ENCODE measurements at regions not wholly inside any gene's neighbourhood (a gene's known extent, or its start where the extent isn't known, plus 50 kb on each side); places are given as distances from the start of the nearest gene placed in this dataset.

DNA sequence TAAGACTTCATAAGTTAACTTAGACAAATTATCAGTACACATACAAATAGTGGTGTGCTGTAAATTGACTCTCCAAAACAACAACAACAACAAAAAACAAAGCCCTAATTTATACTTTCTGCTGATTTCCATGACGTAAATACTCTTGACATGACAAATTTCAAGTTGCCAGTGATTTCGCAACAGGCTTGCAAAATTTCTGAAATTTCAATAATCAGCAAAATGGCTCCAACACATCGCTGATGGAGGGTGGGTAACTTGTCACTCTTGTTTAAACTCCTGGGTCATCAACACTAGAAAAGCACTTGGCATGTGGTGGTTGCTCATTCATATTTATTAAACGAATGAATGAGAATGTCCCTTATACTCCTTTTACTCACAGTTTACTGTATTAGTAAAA is 205.2 kb upstream of the SATB1 start:
- DNase-seq (ENCODE audit: low spot score) = no peak
- TF ChIP-seq, protein P1, sequence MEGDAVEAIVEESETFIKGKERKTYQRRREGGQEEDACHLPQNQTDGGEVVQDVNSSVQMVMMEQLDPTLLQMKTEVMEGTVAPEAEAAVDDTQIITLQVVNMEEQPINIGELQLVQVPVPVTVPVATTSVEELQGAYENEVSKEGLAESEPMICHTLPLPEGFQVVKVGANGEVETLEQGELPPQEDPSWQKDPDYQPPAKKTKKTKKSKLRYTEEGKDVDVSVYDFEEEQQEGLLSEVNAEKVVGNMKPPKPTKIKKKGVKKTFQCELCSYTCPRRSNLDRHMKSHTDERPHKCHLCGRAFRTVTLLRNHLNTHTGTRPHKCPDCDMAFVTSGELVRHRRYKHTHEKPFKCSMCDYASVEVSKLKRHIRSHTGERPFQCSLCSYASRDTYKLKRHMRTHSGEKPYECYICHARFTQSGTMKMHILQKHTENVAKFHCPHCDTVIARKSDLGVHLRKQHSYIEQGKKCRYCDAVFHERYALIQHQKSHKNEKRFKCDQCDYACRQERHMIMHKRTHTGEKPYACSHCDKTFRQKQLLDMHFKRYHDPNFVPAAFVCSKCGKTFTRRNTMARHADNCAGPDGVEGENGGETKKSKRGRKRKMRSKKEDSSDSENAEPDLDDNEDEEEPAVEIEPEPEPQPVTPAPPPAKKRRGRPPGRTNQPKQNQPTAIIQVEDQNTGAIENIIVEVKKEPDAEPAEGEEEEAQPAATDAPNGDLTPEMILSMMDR (IDR thresholded peaks at IDR 0.05; ENCODE audit: extremely low read depth, missing control alignments) = no peak

- TF ChIP-seq, protein P1 (IDR thresholded peaks at IDR 0.05; ENCODE audit: extremely low read depth, missing control alignments) = no peak
- DNase-seq (ENCODE audit: low spot score) = no peak
These were observed 199.9 kb upstream of the SATB1 start for GRCh38 chr3:18625085-18625484.

GRCh38 chr3:18623220-18623619 is 198.1 kb upstream of the SATB1 start:
- no peak for DNase-seq (ENCODE audit: low spot score)
- TF ChIP-seq, protein P1 (IDR thresholded peaks at IDR 0.05; ENCODE audit: extremely low read depth, missing control alignments) = no peak

- DNase-seq (ENCODE audit: low spot score) = no peak
- TF ChIP-seq, protein P1 (IDR thresholded peaks at IDR 0.05; ENCODE audit: extremely low read depth, missing control alignments) = no peak
These were observed 193.6 kb upstream of the SATB1 start for GRCh38 chr3:18618723-18619122.

GRCh38 chr3:18611991-18612390 is 186.9 kb upstream of the SATB1 start:
- TF ChIP-seq, protein P1 (IDR thresholded peaks at IDR 0.05; ENCODE audit: extremely low read depth, missing control alignments) = no peak
- DNase-seq (ENCODE audit: low spot score) = no peak

DNA sequence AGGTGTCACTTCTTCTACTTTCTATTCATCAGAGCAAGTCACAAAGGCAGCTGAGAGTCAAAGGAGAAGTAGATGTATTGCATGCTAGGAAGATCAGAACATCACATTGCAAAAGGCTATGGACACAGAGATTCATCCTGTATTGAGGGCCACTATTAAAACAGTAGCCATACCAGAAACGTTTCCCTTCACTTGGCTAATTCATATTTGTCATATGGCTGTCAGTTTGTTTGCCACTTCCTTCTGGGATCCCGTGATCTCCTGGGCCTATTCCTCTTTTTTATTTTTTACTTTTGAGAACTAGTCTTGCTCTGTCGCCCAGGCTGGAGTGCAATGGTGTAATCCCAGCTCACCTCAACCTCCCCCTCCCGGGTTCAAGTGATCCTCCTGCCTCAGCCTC is 184.0 kb upstream of the SATB1 start:
- TF ChIP-seq, protein P1 (IDR thresholded peaks at IDR 0.05; ENCODE audit: extremely low read depth, missing control alignments) = no peak
- no peak for DNase-seq (ENCODE audit: low spot score)

DNA sequence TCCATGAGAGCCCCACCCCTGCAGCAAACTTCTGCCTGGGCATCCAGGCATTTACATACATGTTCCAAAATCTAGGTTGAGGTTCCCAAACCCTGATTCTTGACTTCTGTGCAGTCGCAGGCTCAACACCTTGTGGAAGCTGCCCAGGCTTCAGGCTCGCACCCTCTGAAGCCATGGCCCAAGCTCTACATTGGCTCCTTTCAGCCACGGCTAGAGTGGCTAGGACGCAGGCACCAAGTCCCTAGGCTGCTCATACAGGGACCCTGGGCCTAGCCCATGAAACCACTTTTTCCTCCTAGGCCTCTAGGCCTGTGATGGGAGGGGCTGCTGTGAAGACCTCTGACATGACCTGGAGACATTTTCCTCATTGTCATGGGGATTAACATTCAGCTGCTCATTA is 172.8 kb upstream of the SATB1 start:
- TF ChIP-seq, protein P1 (IDR thresholded peaks at IDR 0.05; ENCODE audit: extremely low read depth, missing control alignments) = no peak
- DNase-seq (ENCODE audit: low spot score) = no peak
